Mucosa of rectum (tissue), 2 donors: ENCODE measurements at regions not wholly inside any gene's neighbourhood (a gene's known extent, or its start where the extent isn't known, plus 50 kb on each side); places are given as distances from the start of the nearest gene placed in this dataset.

Experiments used
- H3K27ac ChIP-seq, 2 donors: one replicate each; pipeline ENCODE4 v1.7.0; 2013; ENCODE audit warnings: inconsistent platforms in 2 of 2, low read depth in 2 of 2, low read length in 2 of 2
- H3K27me3 ChIP-seq, 2 donors: one replicate each; pipeline ENCODE4 v1.7.0; 2013; ENCODE audit warnings: low read length in 2 of 2; ENCODE audit not compliant: control insufficient read depth in 2 of 2, insufficient read depth in 2 of 2
- H3K36me3 ChIP-seq, 2 donors: one replicate each; pipeline ENCODE4 v1.7.0; 2013; ENCODE audit warnings: low read length in 2 of 2; ENCODE audit not compliant: control insufficient read depth in 2 of 2, insufficient read depth in 2 of 2
- H3K4me1 ChIP-seq, 2 donors: one replicate each; pipeline ENCODE4 v1.7.0; 2013; ENCODE audit warnings: low read length in 2 of 2, mild to moderate bottlenecking in 1 of 2; ENCODE audit not compliant: control insufficient read depth in 2 of 2, insufficient read depth in 2 of 2
- H3K4me3 ChIP-seq, 2 donors: one replicate each; pipeline ENCODE4 v1.7.0; 2013; ENCODE audit warnings: low read length in 2 of 2
- H3K9ac ChIP-seq, 2 donors: one replicate each; pipeline ENCODE4 v1.7.0; 2013; ENCODE audit warnings: low read length in 2 of 2, low read depth in 1 of 2, mild to moderate bottlenecking in 1 of 2
- H3K9me3 ChIP-seq, 2 donors: one replicate each; pipeline ENCODE4 v1.7.0; 2013; ENCODE audit warnings: low read length in 2 of 2; ENCODE audit not compliant: control insufficient read depth in 2 of 2
- donor health status: healthy.
- donor health status: Normal muscosa, but diverticular disease.

DNA sequence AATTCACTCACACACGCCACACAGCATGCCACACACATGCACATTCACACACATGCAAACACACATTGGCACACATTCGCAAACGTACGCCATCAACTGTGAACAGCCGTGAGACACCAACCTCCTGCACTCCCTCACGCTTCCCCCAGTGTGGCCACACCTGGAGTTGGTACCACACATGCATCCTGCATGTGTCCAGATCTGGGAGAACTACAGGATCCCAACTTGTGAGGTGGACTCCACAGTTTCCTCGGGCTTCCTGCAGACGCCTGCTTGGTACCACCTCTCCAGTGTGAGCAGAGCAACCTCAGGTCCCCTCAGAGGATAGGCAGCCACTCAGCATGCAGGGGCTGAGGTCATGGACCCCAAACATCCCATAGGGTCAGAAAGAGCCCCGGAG lies 239.0 kb downstream of the EIPR1 start:
- H3K27me3 ChIP-seq, result no peaks in the 10 kb centered on the region
- H3K36me3 ChIP-seq, result no peaks in the 10 kb centered on the region
- no peak overlapping the region for H3K4me3 ChIP-seq
- no peak overlapping the region for H3K27ac ChIP-seq
- no peaks in the 10 kb centered on the region for H3K9me3 ChIP-seq
- no peaks in the 10 kb centered on the region for H3K4me1 ChIP-seq
- H3K9ac ChIP-seq, result no peak overlapping the region

DNA sequence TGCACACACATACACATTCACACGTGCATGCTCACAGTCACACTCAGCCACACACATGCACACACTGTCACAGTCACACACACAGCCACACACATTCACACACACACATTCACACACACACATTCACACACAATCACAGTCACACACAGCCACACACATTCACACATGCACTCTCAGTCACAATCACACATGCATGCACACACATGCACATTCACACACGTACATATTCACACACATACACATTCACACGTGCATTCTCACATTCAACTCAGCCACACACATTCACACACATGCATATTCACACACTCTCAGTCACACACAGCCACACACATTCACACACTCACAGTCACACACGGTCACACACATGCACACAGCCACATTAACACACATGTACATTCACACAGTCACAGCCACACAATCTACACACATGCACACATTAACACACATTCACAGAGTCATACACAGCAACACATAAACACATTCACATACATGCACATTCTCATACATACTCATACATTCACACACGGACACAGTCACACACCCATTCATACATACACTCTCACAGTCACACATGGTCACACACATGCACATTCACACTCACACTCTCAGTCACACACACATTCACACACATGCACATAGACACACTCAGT lies 239.8 kb downstream of the EIPR1 start:
- Histone ChIP-seq H3K4me1 (no peaks in the 10 kb centered on the region), H3K4me3 (no peak overlapping the region), H3K27me3 (no peaks in the 10 kb centered on the region), H3K36me3 (no peaks in the 10 kb centered on the region), H3K9ac (no peak overlapping the region), H3K27ac (no peak overlapping the region), H3K9me3 (no peaks in the 10 kb centered on the region)

DNA sequence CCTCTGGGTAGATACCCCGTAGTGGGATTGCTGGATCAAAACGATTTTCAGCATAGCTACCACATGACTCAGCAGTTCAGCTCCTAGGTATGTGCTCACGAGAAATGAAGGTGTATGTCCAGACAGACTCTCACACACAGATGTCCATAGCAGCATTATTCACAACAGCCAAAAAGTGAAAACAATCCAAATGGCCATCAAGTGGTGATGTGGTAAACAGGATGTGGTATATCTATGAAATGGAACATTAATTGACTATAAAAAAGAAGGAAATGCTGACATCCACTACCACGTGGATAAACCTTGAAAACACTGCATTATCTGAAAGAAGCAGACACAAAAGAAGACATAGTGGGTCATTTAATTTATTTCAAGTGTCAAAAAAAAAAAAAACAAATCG lies 241.9 kb downstream of the EIPR1 start:
- no peak overlapping the region for H3K4me3 ChIP-seq
- no peaks in the 10 kb centered on the region for H3K36me3 ChIP-seq
- no peaks in the 10 kb centered on the region for H3K4me1 ChIP-seq
- H3K9ac ChIP-seq, result no peak overlapping the region
- H3K27ac ChIP-seq, result no peak overlapping the region
- H3K27me3 ChIP-seq, result no peaks in the 10 kb centered on the region
- H3K9me3 ChIP-seq, result no peaks in the 10 kb centered on the region

DNA sequence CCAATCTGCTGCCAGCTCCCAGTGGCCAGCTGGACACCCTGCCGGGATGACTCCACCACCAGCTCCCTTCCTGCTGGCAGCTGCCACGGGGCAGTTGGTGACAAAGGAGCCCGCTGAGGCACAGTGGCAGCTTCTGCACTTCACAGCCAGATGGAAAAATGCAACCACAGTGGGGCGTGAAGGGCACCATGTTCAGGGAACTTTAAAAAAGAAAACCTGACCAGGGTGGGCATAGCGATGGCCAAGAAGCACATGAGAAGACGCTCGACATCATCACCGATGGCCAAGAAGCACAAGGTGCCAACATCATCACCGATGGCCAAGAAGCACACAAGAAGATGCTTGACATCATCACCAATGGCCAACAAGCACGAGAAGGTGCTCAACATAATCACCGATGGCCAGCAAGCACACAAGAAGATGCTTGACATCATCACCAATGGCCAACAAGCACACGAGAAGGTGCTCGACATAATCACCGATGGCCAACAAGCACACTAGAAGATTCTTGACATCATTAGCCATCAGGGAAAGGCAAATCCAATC lies 243.5 kb downstream of the EIPR1 start:
- Histone ChIP-seq H3K36me3 (no peaks in the 10 kb centered on the region), H3K9me3 (no peaks in the 10 kb centered on the region), H3K27ac (no peak overlapping the region), H3K27me3 (no peaks in the 10 kb centered on the region), H3K4me3 (no peak overlapping the region), H3K4me1 (no peaks in the 10 kb centered on the region), H3K9ac (no peak overlapping the region)

DNA sequence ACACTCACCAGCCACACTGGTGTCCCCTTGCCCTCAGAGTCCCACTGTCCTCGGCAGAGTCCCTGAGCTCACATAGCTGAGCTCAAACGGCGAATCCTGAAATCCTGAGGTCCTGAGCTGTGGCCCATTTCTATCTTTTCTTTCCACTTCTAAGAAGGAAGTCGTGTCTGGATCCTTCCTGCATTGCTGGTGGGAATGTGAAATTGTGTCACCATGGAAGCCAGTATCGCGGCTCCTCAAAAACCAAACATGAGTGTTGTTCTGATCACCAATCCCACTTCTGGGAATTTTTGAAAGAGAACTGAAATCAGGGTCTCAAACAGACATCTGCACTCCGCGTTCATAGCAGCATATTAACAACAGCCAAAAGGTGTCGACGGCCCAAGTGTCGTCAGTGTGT lies 244.7 kb downstream of the EIPR1 start:
- Histone ChIP-seq H3K9ac (no peak overlapping the region), H3K4me3 (no peak overlapping the region), H3K4me1 (no peaks in the 10 kb centered on the region), H3K27me3 (no peaks in the 10 kb centered on the region), H3K36me3 (no peaks in the 10 kb centered on the region), H3K9me3 (no peaks in the 10 kb centered on the region), H3K27ac (no peak overlapping the region)

DNA sequence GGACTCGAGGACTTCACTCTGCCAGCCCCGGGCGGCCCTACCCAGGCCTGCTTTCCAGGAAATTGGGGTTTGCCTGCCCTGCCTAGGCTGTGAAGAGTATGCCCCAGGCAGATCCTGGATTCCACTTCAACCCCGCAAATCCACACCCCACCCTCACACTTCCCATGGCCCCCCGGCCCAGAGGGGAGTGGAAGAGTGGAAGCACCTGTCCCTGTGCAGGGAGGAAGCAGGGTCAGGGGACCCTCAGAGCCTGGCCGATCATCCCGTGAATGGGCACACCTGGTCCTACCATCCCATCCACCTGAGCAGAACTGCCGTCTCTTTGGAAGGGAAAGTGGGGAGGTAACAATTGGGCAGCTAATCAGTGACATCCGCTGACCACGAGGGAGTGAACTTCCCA lies 245.2 kb downstream of the EIPR1 start:
- H3K9ac ChIP-seq, result no peak overlapping the region

DNA sequence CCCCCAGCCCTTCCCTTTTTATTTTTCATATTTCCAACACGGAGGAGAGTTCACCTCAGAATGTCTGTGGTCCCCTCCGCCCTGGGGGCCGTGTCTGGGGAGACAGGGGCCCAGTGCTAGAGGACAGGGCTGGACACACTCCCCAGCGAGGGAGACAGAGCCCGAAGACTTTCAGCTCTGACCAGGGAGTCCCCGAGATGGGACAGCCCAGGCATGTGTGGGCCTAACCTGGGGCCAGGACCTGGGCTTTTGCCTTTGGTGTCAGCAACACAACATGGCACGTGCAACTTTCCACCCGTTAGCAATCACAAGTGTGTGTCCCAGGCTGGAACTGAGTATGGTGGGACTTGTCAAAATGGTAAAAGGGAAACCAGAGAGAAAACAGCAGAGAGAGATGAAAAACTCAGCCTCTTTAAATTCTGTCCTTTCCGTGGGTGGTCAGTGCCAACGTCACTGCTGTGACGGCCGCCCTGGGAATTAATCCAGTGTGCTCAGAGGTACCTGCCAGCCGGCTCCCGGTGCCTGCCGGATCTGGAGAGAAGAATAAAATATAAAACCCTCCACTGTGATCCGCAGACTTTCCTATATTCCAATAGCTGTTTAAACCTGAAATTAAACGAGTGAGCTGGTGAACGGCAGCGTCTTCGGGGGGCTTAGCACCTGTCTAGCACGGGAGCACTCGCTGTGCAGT lies 245.8 kb downstream of the EIPR1 start:
- no peak overlapping the region for H3K9ac ChIP-seq
- H3K4me3 ChIP-seq, result no peak overlapping the region
- H3K9me3 ChIP-seq, result no peaks in the 10 kb centered on the region
- no peak overlapping the region for H3K27ac ChIP-seq
- H3K27me3 ChIP-seq, result no peaks in the 10 kb centered on the region
- H3K36me3 ChIP-seq, result no peaks in the 10 kb centered on the region
- H3K4me1 ChIP-seq, result no peaks in the 10 kb centered on the region

More for the DNA sequence above, 245.2 kb downstream of the EIPR1 start:
- no peaks in the 10 kb centered on the region for H3K36me3 ChIP-seq
- H3K4me3 ChIP-seq, result no peak overlapping the region
- no peak overlapping the region for H3K27ac ChIP-seq
- no peaks in the 10 kb centered on the region for H3K9me3 ChIP-seq
- H3K27me3 ChIP-seq, result no peaks in the 10 kb centered on the region
- H3K4me1 ChIP-seq, result no peaks in the 10 kb centered on the region

DNA sequence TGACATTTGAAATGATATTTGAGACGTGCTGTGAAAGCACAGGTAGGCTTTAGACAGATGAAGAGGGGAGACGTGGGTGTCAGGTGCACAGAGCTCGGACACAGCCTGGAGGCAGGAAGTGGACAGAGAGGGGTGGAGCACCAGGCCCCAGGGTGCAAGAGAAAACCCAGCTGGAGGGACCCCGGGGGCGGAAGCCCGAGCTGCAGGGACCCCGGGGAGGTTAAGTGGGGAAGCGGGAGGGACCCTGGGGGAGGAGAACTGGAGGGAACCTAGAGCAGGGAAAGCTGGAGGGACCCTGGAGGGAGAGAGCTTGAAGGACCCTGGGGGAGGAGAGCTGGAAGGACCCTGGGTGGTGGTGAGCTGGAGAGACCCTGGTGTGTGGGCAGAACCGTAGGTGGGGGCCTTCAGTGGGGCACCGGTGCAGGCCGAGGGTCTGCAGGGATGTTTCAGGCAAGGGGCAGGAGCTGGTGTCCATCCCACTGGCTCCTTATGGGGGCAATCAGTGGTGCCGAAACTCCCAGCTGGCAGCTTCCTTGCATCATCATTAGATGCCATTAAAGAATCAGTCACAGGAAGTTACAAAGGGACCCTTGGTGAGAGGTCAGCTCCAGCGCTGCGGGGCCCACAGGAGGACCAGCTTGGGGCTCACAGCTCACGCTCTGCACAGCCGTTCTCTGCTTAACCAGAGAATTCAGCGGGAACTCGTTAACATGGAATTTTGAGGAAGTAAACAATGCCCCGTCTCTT lies 246.6 kb downstream of the EIPR1 start:
- Histone ChIP-seq H3K4me3 (no peak overlapping the region), H3K36me3 (no peaks in the 10 kb centered on the region), H3K4me1 (no peaks in the 10 kb centered on the region), H3K27me3 (no peaks in the 10 kb centered on the region), H3K9ac (no peak overlapping the region), H3K27ac (no peak overlapping the region), H3K9me3 (no peaks in the 10 kb centered on the region)

DNA sequence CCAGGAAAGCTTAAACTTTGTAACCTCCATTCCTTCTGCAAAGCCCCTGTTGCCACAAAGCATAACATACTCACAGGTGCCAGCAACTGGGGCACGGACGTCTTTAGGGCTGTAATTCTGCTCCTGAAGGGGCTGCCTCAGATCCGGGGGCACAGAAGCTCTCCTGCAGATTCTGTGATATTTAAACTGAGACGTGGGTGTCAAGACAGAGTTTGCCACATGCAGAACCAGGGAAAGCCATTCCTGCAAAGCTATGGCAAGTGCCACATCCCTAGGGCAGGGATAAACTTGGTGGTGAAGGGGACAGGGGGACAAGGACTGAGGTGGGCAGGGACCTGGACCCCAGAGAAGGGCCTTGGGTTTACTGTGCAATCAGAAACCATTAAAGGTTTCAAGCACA lies 247.2 kb downstream of the EIPR1 start:
- no peak overlapping the region for H3K4me3 ChIP-seq
- H3K27me3 ChIP-seq, result no peaks in the 10 kb centered on the region
- H3K9me3 ChIP-seq, result no peaks in the 10 kb centered on the region
- no peak overlapping the region for H3K27ac ChIP-seq
- H3K9ac ChIP-seq, result no peak overlapping the region
- no peaks in the 10 kb centered on the region for H3K36me3 ChIP-seq
- no peaks in the 10 kb centered on the region for H3K4me1 ChIP-seq

DNA sequence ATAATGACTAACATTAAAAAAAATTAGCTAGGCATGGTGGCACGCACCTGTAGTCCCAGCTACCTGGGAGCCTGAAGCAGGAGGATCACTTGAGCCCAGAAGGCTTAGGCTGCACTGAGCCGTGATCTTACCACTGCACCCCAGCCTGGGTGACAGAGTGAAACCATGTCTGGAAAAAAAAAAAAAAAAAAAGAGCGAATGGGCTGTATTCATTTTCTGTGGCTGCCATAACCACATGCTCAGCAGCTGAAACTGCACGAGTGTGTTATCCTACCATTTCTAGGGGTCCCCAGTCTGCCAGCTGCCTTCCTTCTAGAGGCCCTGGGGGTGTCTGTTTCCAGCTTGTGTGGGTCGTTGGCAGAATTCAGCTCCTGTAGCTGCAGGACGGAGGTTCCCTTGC lies 247.8 kb downstream of the EIPR1 start:
- Histone ChIP-seq H3K27ac (no peak overlapping the region), H3K27me3 (no peaks in the 10 kb centered on the region), H3K36me3 (no peaks in the 10 kb centered on the region), H3K9ac (no peak overlapping the region), H3K9me3 (no peaks in the 10 kb centered on the region), H3K4me1 (no peaks in the 10 kb centered on the region), H3K4me3 (no peak overlapping the region)
